Kidney glomerular epithelial cell (primary cell): ENCODE measurements at regions not wholly inside any gene's neighbourhood (a gene's known extent, or its start where the extent isn't known, plus 50 kb on each side); places are given as distances from the start of the nearest gene placed in this dataset.
A peak's percentile ranks its signal among the peaks of the same experiment; 100 is the strongest.

Experiments used
- DNase-seq: peaks from one replicate; lab custom pipeline; 2025; lab: John Stamatoyannopoulos, UW

GRCh38 chr10:63744060-63744941 lies 223.1 kb downstream of the REEP3 start:
- DNase-seq = peak; percentile 35

- no peak for DNase-seq
Observed at GRCh38 chr10:63749915-63750314, 228.7 kb downstream of the REEP3 start.

- no peak for DNase-seq
Observed at GRCh38 chr10:63751836-63752235, 230.6 kb downstream of the REEP3 start.

GRCh38 chr10:63752318-63752717 lies 231.1 kb downstream of the REEP3 start:
- no peak for DNase-seq

- no peak for DNase-seq
Observed at GRCh38 chr10:63753808-63754207, 232.6 kb downstream of the REEP3 start.

GRCh38 chr10:63755441-63755840 lies 234.2 kb downstream of the REEP3 start:
- DNase-seq = no peak

- DNase-seq = no peak
Observed at GRCh38 chr10:63757067-63757466, 235.9 kb downstream of the REEP3 start.

GRCh38 chr10:63758080-63758479 lies 236.9 kb downstream of the REEP3 start:
- DNase-seq = no peak

- no peak for DNase-seq
Observed at GRCh38 chr10:63759335-63759734, 238.1 kb downstream of the REEP3 start.

GRCh38 chr10:63760034-63760707 lies 239.0 kb downstream of the REEP3 start:
- no peak for DNase-seq

GRCh38 chr10:63760708-63761047 lies 239.5 kb downstream of the REEP3 start:
- no peak for DNase-seq

- no peak for DNase-seq
Observed at GRCh38 chr10:63761243-63761642, 240.0 kb downstream of the REEP3 start.

- no peak for DNase-seq
Observed at GRCh38 chr10:63763744-63764143, 242.5 kb downstream of the REEP3 start.

GRCh38 chr10:63765126-63765525 lies 243.9 kb downstream of the REEP3 start:
- peak; percentile 3 for DNase-seq

GRCh38 chr10:63766745-63767137 lies 245.5 kb downstream of the REEP3 start:
- no peak for DNase-seq

- peak; percentile 32 for DNase-seq
Observed at GRCh38 chr10:63767138-63767801, 246.1 kb downstream of the REEP3 start.

GRCh38 chr10:63769367-63769766 lies 248.2 kb downstream of the REEP3 start:
- no peak for DNase-seq

GRCh38 chr10:63770523-63770922 lies 249.3 kb downstream of the REEP3 start:
- DNase-seq = no peak

- no peak for DNase-seq
Observed at GRCh38 chr10:63772491-63772890, 251.3 kb downstream of the REEP3 start.

GRCh38 chr10:63773106-63773505 lies 251.9 kb downstream of the REEP3 start:
- DNase-seq = no peak

- peak; percentile 3 for DNase-seq
Observed at GRCh38 chr10:63773962-63774361, 252.8 kb downstream of the REEP3 start.

- no peak for DNase-seq
Observed at GRCh38 chr10:63780101-63780500, 258.9 kb downstream of the REEP3 start.

- no peak for DNase-seq
Observed at GRCh38 chr10:63781226-63781625, 260.0 kb downstream of the REEP3 start.
